DOHH2 (cell line): ENCODE measurements at regions not wholly inside any gene's neighbourhood (a gene's known extent, or its start where the extent isn't known, plus 50 kb on each side); places are given as distances from the start of the nearest gene placed in this dataset.

Source experiments
- H3F3A ChIP-seq: fragments of 200-600 bp; sonication (generic), shearing (Covaris generic); 2 replicates; pipeline ENCODE4 v1.6.0; 2016; ENCODE audit warnings: antibody characterized with exemption, mild to moderate bottlenecking; ENCODE audit not compliant: control insufficient read depth, insufficient read depth
- H3K27ac ChIP-seq: fragments of 200-600 bp; sonication (generic); 2 replicates; pipeline ENCODE4 v1.5.1; 2014; ENCODE audit warnings: low read depth, mild to moderate bottlenecking, low read length, moderate library complexity
- H3K27me3 ChIP-seq: fragments of 200-600 bp; sonication (generic); 2 replicates; pipeline ENCODE4 v1.6.1; 2014; ENCODE audit warnings: mild to moderate bottlenecking, low read length, mixed read lengths; ENCODE audit not compliant: control insufficient read depth
- H3K36me3 ChIP-seq: fragments of 200-600 bp; sonication (generic); 2 replicates; pipeline ENCODE4 v1.6.1; 2014; ENCODE audit warnings: mild to moderate bottlenecking, low read length, moderate library complexity, mixed read lengths; ENCODE audit not compliant: control insufficient read depth
- H3K4me1 ChIP-seq: fragments of 200-600 bp; sonication (generic); 2 replicates; pipeline ENCODE4 v1.6.1; 2014; ENCODE audit warnings: mild to moderate bottlenecking, low read length, mixed read lengths; ENCODE audit not compliant: control insufficient read depth
- H3K4me2 ChIP-seq: fragments of 200-600 bp; sonication (generic); 2 replicates; pipeline ENCODE4 v1.6.0; 2014; ENCODE audit warnings: mild to moderate bottlenecking, low read length, moderate library complexity
- H3K4me3 ChIP-seq: fragments of 200-600 bp; sonication (generic); 2 replicates; pipeline ENCODE4 v1.5.1; 2014; ENCODE audit warnings: mild to moderate bottlenecking, low read length, mixed read lengths
- H3K79me2 ChIP-seq: fragments of 200-600 bp; sonication (generic); 2 replicates; pipeline ENCODE4 v1.6.1; 2014; ENCODE audit warnings: mild to moderate bottlenecking, low read length, mixed read lengths; ENCODE audit not compliant: control insufficient read depth
- H3K9me2 ChIP-seq: fragments of 200-600 bp; sonication (generic); replicated peaks from 2 replicates; pipeline ENCODE4 v1.6.1; 2014; ENCODE audit warnings: mild to moderate bottlenecking, low read length, mixed read lengths; ENCODE audit not compliant: control insufficient read depth
- H3K9me3 ChIP-seq: fragments of 200-600 bp; sonication (generic); 2 replicates; pipeline ENCODE4 v1.6.1; 2014; ENCODE audit warnings: antibody characterized with exemption, low read length, mixed read lengths; ENCODE audit not compliant: control insufficient read depth, insufficient read depth
- H4K20me1 ChIP-seq: fragments of 200-600 bp; sonication (generic); 2 replicates; pipeline ENCODE4 v1.6.0; 2014; ENCODE audit warnings: low read depth, mild to moderate bottlenecking, antibody characterized with exemption, low read length, moderate library complexity; ENCODE audit not compliant: control insufficient read depth, insufficient read depth
- EZH2phosphoT487 ChIP-seq: fragments of 200-600 bp; sonication (generic); IDR thresholded peaks from 2 replicates; pipeline ENCODE4 v1.6.1; 2017; ENCODE audit warnings: borderline replicate concordance, mild to moderate bottlenecking, antibody characterized with exemption, low read length, moderate library complexity, mixed read lengths
- TF ChIP-seq, protein P1 (sequence below): fragments of 200-600 bp; sonication (generic); IDR thresholded peaks from one replicate; pipeline ENCODE4 v1.5.1; 2014; ENCODE audit warnings: antibody characterized with exemption, mild to moderate bottlenecking, low read depth, low read length; ENCODE audit not compliant: poor library complexity, severe bottlenecking

DNA sequence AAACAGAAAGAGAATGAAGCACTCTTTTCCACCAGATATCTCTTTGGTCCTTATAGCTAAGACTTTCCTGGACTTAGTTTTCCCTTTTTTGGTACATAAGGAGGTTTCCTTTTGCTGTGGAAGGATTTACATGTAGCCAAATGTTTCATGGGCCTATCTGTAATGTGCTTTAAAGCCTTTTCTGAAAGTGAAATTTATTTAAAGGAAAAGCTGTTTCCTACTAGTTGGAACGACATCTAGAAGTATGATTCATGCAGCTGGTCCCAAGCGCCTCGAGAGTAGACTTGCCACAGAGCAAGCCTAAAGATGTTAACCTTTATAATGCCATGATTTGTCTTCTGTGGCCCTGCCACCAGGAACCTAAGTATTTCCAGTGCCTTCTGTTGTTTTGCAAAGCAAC, 390.3 kb downstream of the DLEU7 start:
- Histone ChIP-seq H3K4me2 (no peak overlapping the region), H3K4me3 (no peak overlapping the region), H3K9me3 (no peaks in the 10 kb centered on the region), H3K27me3 (no peaks in the 10 kb centered on the region), H3K36me3 (no peaks in the 10 kb centered on the region), H3K9me2 (no peaks in the 10 kb centered on the region), H3K79me2 (no peaks in the 10 kb centered on the region), H3K27ac (no peak overlapping the region), H4K20me1 (no peaks in the 10 kb centered on the region), H3K4me1 (peaks cover 23% of the 10 kb centered on the region), H3F3A (no peaks in the 10 kb centered on the region)
- TF ChIP-seq, protein P1, sequence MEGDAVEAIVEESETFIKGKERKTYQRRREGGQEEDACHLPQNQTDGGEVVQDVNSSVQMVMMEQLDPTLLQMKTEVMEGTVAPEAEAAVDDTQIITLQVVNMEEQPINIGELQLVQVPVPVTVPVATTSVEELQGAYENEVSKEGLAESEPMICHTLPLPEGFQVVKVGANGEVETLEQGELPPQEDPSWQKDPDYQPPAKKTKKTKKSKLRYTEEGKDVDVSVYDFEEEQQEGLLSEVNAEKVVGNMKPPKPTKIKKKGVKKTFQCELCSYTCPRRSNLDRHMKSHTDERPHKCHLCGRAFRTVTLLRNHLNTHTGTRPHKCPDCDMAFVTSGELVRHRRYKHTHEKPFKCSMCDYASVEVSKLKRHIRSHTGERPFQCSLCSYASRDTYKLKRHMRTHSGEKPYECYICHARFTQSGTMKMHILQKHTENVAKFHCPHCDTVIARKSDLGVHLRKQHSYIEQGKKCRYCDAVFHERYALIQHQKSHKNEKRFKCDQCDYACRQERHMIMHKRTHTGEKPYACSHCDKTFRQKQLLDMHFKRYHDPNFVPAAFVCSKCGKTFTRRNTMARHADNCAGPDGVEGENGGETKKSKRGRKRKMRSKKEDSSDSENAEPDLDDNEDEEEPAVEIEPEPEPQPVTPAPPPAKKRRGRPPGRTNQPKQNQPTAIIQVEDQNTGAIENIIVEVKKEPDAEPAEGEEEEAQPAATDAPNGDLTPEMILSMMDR, result no peak
- TF ChIP-seq EZH2phosphoT487, result no peak

DNA sequence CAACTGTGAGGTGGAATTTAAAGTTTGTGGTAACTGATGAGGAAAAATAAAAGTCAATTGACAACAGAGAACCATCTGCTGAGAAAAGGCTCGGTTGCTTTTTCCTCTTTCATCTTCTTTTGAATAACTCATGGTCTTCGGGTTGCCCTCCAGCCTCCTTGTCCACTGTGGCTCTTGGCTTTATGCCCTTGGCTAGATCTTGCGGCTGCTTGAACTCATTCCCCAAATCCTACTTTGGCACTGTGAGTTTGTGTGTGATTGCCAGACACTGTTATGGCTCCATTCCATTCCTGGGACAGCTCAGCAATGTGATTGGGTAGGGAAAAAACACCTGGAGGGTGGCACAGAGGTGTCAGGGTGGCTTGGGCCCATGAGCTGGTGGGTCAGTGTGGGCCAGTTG, 387.4 kb downstream of the DLEU7 start:
- H3K9me2 ChIP-seq, result no peaks in the 10 kb centered on the region
- no peak overlapping the region for H3K27ac ChIP-seq
- peaks cover 25% of the 10 kb centered on the region for H3K4me1 ChIP-seq
- no peaks in the 10 kb centered on the region for H3K9me3 ChIP-seq
- H4K20me1 ChIP-seq, result no peaks in the 10 kb centered on the region
- TF ChIP-seq, protein P1, result no peak
- no peak for TF ChIP-seq EZH2phosphoT487
- no peaks in the 10 kb centered on the region for H3K79me2 ChIP-seq
- no peak overlapping the region for H3K4me3 ChIP-seq
- no peaks in the 10 kb centered on the region for H3F3A ChIP-seq
- no peak overlapping the region for H3K4me2 ChIP-seq
- H3K36me3 ChIP-seq, result no peaks in the 10 kb centered on the region
- no peaks in the 10 kb centered on the region for H3K27me3 ChIP-seq

DNA sequence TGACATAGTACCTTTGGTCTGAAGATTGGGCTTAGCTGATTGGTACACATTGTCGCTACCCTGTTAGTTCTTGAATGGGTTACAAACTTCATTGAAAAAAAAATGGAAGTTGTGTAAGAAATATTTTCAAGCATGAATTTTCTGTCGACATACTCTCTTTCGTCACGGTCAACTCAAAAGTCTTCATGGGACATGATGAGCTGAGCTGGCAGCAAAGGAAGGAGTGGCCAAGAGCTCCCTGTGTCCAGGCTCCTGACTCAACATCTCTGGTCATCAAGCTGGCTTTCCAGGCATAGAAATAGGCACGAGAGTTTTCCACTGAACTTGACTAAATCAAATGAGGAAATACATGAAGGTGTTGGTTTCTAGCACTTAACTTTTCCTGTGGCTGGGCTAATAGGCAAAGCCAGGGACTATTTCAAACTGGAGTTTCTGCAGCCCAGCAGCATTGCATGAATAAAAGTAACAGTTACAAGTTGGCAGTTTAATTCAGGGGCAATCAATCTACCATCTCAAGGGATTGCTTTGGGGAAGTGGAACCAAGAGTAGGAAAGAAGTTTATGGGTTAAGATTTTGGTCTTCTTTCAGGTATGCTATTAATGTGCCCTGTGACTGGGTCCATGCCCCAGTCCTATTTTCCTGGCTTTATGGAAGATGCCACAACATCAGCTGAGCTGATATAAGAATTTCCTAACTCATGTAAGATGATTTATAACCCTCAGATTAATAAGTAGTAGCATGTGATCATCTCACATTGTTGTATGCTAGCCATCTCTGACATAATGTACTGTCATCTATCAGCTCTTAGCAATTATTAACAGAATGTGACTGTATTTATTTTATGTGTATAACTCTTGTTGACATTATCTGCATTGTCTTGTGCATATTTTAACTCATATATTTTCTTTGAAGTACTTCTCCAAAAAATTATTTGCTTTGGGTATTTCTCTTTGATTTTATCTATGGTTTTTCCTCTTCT, 385.8 kb downstream of the DLEU7 start:
- H3K27ac ChIP-seq, result no peak overlapping the region
- no peaks in the 10 kb centered on the region for H3K27me3 ChIP-seq
- no peaks in the 10 kb centered on the region for H3F3A ChIP-seq
- peaks cover 25% of the 10 kb centered on the region for H3K4me1 ChIP-seq
- no peaks in the 10 kb centered on the region for H3K79me2 ChIP-seq
- H3K9me3 ChIP-seq, result no peaks in the 10 kb centered on the region
- H3K4me3 ChIP-seq, result no peak overlapping the region
- H3K36me3 ChIP-seq, result no peaks in the 10 kb centered on the region
- TF ChIP-seq, protein P1, result no peak
- no peak for TF ChIP-seq EZH2phosphoT487
- H3K4me2 ChIP-seq, result peak overlapping the region; percentile 22
- H4K20me1 ChIP-seq, result no peaks in the 10 kb centered on the region
- H3K9me2 ChIP-seq, result no peaks in the 10 kb centered on the region
